Panc1 (cell line): ENCODE measurements at regions not wholly inside any gene's neighbourhood (a gene's known extent, or its start where the extent isn't known, plus 50 kb on each side); places are given as distances from the start of the nearest gene placed in this dataset.

Source experiments
- ATAC-seq: fragments of 200-7000 bp; cut with Tn5 transposase; 2 replicates; pipeline ENCODE4 v1.9.1; 2020; ENCODE audit warnings: mild to moderate bottlenecking, moderate library complexity
- BruUV-seq: library from RNA; stranded (reverse); fragments of 400-500 nt; replicated peaks from 2 replicates; lab custom pipeline; 2021; lab: Mats Ljungman, UMichigan
- CTCF ChIA-PET: fragments of 300-600 bp; sonication (Branson Sonifier 250); formaldehyde crosslinking; loops from one replicate; lab custom pipeline; 2022; ENCODE audit warnings: antibody characterized with exemption; lab: Charles Lee
- POLR2A ChIA-PET: fragments of 300-600 bp; sonication (Branson Sonifier 250); formaldehyde crosslinking; loops from one replicate; lab custom pipeline; 2022; ENCODE audit warnings: antibody characterized with exemption; lab: Charles Lee
- DNase-seq: peaks from one replicate; pipeline ENCODE4 v3.0.0-alpha.2; 2010; ENCODE audit warnings: low read depth, low spot score
- H3K27ac ChIP-seq: 2 replicates; pipeline ENCODE4 v1.5.1; 2011; ENCODE audit warnings: mild to moderate bottlenecking, low read length, inconsistent platforms
- H3K27me3 ChIP-seq: fragments of 200-500 bp; sonication (Bioruptor generic); 2 replicates; pipeline ENCODE4 v1.6.0; 2014; ENCODE audit warnings: low read length, inconsistent platforms; ENCODE audit not compliant: control insufficient read depth, insufficient read depth
- H3K36me3 ChIP-seq: fragments of 200-500 bp; sonication (Bioruptor generic); 2 replicates; pipeline ENCODE4 v1.5.1; 2014; ENCODE audit warnings: inconsistent platforms, mild to moderate bottlenecking, low read length, moderate library complexity; ENCODE audit not compliant: control insufficient read depth, insufficient read depth
- H3K4me1 ChIP-seq: 2 replicates; pipeline ENCODE4 v1.5.1; 2011; ENCODE audit warnings: inconsistent platforms, mild to moderate bottlenecking, low read length, moderate library complexity; ENCODE audit not compliant: control insufficient read depth, insufficient read depth
- H3K4me3 ChIP-seq, 2 experiments: 2 replicates each; pipeline ENCODE4 v1.5.1; 2011 to 2012; ENCODE audit warnings: low read depth in 2 of 2, low read length in 2 of 2, mild to moderate bottlenecking in 2 of 2, inconsistent platforms in 1 of 2, moderate library complexity in 1 of 2
- H3K9me3 ChIP-seq: fragments of 200-500 bp; sonication (Bioruptor generic); 2 replicates; pipeline ENCODE4 v1.5.1; 2014; ENCODE audit warnings: low read depth, mild to moderate bottlenecking, inconsistent platforms, low read length, moderate library complexity; ENCODE audit not compliant: control insufficient read depth, insufficient read depth
- POLR2AphosphoS5 ChIP-seq: IDR thresholded peaks from 2 replicates; pipeline ENCODE4 v1.6.1; 2012; ENCODE audit warnings: mild to moderate bottlenecking, low read depth, low read length, moderate library complexity
- SIN3A ChIP-seq: IDR thresholded peaks from 2 replicates; pipeline ENCODE4 v1.6.1; 2012; ENCODE audit warnings: low read depth, mild to moderate bottlenecking, low read length, moderate library complexity, borderline replicate concordance; ENCODE audit not compliant: insufficient read depth
- TCF7L2 ChIP-seq: IDR thresholded peaks from 2 replicates; pipeline ENCODE4 v1.6.1; 2011; ENCODE audit warnings: mild to moderate bottlenecking, low read depth, low read length, inconsistent platforms
- in situ Hi-C: cut with HindIII; loops from 2 replicates; pipeline ENCODE4 v1.10.0; 2016; ENCODE audit warnings: low sequenced_read_pairs, low pct_unique_long_range_greater_than_20kb
- intact Hi-C: fragments of 100-400 bp; cut with micrococcal nuclease; formaldehyde crosslinking; loops from one replicate; pipeline ENCODE4 v1.10.0; 2022; ENCODE audit not compliant: unreplicated experiment
- TF ChIP-seq, protein P1 (sequence below), 2 experiments: IDR thresholded peaks; 2 replicates each; pipeline ENCODE4 v1.6.1; 2011 to 2012; ENCODE audit warnings: low read depth in 2 of 2, control low read depth in 1 of 2, low read length in 1 of 2, mild to moderate bottlenecking in 1 of 2, moderate library complexity in 1 of 2; ENCODE audit not compliant: insufficient read depth in 1 of 2
- TF ChIP-seq, protein P2 (sequence below): fragments of 450-650 bp; IDR thresholded peaks from 2 replicates; pipeline ENCODE4 v1.5.1; 2017; ENCODE audit warnings: mild to moderate bottlenecking

GRCh38 chr7:26603631-26604030 is 260.8 kb downstream of the SKAP2 start:
- Histone ChIP-seq H3K27me3 (peaks cover 26% of the 10 kb centered on the region), H3K36me3 (no peaks in the 10 kb centered on the region), H3K4me1 (no peaks in the 10 kb centered on the region), H3K27ac (no peak overlapping the region), H3K4me3 (no peak overlapping the region), H3K9me3 (no peaks in the 10 kb centered on the region)
- in situ Hi-C loops (no loop called here), intact Hi-C loops (no loop called here)
- BruUV-seq: no TSS peak
- ChIA-PET CTCF (interaction anchor here (0.6 kb wide), 1 partner anchor 97 kb away, joined by 3 read pairs; no protein-coding TSS in a partner anchor), POLR2A (no interaction called here)
- ATAC-seq (no peak; the same call in 1 of the 2 replicates), DNase-seq (no peak)
- TF ChIP-seq, protein P1, sequence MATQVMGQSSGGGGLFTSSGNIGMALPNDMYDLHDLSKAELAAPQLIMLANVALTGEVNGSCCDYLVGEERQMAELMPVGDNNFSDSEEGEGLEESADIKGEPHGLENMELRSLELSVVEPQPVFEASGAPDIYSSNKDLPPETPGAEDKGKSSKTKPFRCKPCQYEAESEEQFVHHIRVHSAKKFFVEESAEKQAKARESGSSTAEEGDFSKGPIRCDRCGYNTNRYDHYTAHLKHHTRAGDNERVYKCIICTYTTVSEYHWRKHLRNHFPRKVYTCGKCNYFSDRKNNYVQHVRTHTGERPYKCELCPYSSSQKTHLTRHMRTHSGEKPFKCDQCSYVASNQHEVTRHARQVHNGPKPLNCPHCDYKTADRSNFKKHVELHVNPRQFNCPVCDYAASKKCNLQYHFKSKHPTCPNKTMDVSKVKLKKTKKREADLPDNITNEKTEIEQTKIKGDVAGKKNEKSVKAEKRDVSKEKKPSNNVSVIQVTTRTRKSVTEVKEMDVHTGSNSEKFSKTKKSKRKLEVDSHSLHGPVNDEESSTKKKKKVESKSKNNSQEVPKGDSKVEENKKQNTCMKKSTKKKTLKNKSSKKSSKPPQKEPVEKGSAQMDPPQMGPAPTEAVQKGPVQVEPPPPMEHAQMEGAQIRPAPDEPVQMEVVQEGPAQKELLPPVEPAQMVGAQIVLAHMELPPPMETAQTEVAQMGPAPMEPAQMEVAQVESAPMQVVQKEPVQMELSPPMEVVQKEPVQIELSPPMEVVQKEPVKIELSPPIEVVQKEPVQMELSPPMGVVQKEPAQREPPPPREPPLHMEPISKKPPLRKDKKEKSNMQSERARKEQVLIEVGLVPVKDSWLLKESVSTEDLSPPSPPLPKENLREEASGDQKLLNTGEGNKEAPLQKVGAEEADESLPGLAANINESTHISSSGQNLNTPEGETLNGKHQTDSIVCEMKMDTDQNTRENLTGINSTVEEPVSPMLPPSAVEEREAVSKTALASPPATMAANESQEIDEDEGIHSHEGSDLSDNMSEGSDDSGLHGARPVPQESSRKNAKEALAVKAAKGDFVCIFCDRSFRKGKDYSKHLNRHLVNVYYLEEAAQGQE (IDR thresholded peaks at IDR 0.05; ENCODE audit: insufficient read depth in 1 of 2, low read depth in 2 of 2, low read length in 1 of 2): no peak
- TF ChIP-seq, protein P2, sequence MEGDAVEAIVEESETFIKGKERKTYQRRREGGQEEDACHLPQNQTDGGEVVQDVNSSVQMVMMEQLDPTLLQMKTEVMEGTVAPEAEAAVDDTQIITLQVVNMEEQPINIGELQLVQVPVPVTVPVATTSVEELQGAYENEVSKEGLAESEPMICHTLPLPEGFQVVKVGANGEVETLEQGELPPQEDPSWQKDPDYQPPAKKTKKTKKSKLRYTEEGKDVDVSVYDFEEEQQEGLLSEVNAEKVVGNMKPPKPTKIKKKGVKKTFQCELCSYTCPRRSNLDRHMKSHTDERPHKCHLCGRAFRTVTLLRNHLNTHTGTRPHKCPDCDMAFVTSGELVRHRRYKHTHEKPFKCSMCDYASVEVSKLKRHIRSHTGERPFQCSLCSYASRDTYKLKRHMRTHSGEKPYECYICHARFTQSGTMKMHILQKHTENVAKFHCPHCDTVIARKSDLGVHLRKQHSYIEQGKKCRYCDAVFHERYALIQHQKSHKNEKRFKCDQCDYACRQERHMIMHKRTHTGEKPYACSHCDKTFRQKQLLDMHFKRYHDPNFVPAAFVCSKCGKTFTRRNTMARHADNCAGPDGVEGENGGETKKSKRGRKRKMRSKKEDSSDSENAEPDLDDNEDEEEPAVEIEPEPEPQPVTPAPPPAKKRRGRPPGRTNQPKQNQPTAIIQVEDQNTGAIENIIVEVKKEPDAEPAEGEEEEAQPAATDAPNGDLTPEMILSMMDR: no peak
- no peak for TF ChIP-seq TCF7L2
- TF ChIP-seq POLR2AphosphoS5: no peak
- no peak for TF ChIP-seq SIN3A

- H3K9me3 ChIP-seq: no peaks in the 10 kb centered on the region
- no peak overlapping the region for H3K27ac ChIP-seq
- TF ChIP-seq TCF7L2 (no peak), POLR2AphosphoS5 (no peak), SIN3A (no peak)
- TF ChIP-seq, protein P2: no peak
- TF ChIP-seq, protein P1 (IDR thresholded peaks at IDR 0.05; ENCODE audit: insufficient read depth in 1 of 2, low read depth in 2 of 2, low read length in 1 of 2): no peak
- H3K27me3 ChIP-seq: peaks cover 25% of the 10 kb centered on the region
- ChIA-PET POLR2A (no interaction called here), CTCF (interaction anchor here (0.6 kb wide), 1 partner anchor 1391 kb away, joined by 5 read pairs; no protein-coding TSS in a partner anchor)
- in situ Hi-C loops (no loop called here), intact Hi-C loops (no loop called here)
- DNase-seq: no peak
- H3K4me1 ChIP-seq: no peaks in the 10 kb centered on the region
- H3K36me3 ChIP-seq: no peaks in the 10 kb centered on the region
- no peak for ATAC-seq
- BruUV-seq: no TSS peak
- H3K4me3 ChIP-seq: no peak overlapping the region
These were observed 256.0 kb downstream of the SKAP2 start for GRCh38 chr7:26608402-26608801.
